ENCODE measurements at regions not wholly inside any gene's neighbourhood (a gene's known extent, or its start where the extent isn't known, plus 50 kb on each side); places are given as distances from the start of the nearest gene placed in this dataset.

DNA sequence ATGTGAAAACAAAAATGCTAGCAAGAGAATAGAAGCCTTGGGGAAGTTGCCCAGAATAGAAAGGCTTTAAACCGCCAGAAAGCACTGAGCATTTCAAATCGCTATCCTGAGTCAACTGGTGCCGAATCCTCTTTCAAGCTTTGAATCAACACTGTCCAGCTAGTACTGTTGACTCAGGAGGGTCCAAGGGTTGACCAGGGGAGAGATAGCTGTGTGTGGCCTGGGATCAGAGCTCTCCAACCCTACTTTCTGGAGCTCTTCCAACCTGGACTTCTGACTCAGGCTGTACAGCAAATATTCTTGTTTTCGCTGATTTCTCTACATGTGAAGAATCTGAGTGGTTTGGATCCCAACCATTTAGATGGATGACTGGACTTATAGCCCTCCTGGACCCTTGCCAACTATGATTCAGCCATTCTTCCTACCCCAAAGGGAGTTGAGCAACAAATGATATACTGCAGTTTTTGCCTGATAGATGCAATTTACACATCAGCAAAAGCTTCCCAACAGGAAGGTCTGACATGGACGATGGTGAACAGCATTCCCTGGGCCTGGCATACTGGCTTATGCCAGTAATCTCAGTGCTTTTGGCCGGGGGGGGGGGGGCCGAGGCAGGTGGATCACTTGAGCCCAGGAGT lies 154.0 kb upstream of the SDK2 start (continued):
- TF ChIP-seq ZHX1 (CRISPR knock-in tag; IDR thresholded peaks at IDR 0.05; ENCODE audit: low read depth) = peak; percentile 60; the same call in 1 of the 2 replicates
- no peak for TF ChIP-seq TCF12 (IDR thresholded peaks at IDR 0.05)
- no peak for TF ChIP-seq TCF12 (CRISPR knock-in tag; IDR thresholded peaks at IDR 0.05)
- TF ChIP-seq, protein P1, sequence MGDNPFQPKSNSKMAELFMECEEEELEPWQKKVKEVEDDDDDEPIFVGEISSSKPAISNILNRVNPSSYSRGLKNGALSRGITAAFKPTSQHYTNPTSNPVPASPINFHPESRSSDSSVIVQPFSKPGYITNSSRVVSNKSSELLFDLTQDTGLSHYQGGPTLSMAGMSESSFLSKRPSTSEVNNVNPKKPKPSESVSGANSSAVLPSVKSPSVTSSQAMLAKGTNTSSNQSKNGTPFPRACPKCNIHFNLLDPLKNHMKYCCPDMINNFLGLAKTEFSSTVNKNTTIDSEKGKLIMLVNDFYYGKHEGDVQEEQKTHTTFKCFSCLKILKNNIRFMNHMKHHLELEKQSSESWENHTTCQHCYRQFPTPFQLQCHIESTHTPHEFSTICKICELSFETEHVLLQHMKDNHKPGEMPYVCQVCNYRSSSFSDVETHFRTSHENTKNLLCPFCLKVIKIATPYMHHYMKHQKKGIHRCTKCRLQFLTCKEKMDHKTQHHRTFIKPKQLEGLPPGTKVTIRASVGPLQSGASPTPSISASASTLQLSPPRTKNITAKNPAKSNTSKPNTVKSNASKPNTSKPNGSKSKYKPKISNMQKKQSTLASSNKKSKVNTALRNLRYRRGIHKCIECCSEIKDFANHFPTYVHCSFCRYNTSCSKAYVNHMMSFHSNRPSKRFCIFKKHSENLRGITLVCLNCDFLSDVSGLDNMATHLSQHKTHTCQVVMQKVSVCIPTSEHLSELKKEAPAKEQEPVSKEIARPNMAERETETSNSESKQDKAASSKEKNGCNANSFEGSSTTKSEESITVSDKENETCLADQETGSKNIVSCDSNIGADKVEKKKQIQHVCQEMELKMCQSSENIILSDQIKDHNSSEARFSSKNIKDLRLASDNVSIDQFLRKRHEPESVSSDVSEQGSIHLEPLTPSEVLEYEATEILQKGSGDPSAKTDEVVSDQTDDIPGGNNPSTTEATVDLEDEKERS (CRISPR knock-in tag; IDR thresholded peaks at IDR 0.05) = no peak; the same call in 1 of the 2 replicates
- TF ChIP-seq ZNF383 (CRISPR knock-in tag; IDR thresholded peaks at IDR 0.05; ENCODE audit: borderline replicate concordance) = no peak
- TF ChIP-seq PLRG1 (conservative IDR thresholded peaks at IDR 0.05) = no peak
- peak; percentile 87; the same call in 1 of the 2 replicates for TF ChIP-seq NFKBIZ (CRISPR knock-in tag; IDR thresholded peaks at IDR 0.05)
- TF ChIP-seq ZNF24 (IDR thresholded peaks at IDR 0.05) = peak; percentile 66
- peak; percentile 31; the same call in 1 of the 2 replicates for TF ChIP-seq ZNF205 (CRISPR knock-in tag; IDR thresholded peaks at IDR 0.05)
- peak; percentile 65 for TF ChIP-seq RBFOX2 (IDR thresholded peaks at IDR 0.05; ENCODE audit: low read depth, low read length)
- no peak for TF ChIP-seq ZNF598 (CRISPR knock-in tag; IDR thresholded peaks at IDR 0.05; ENCODE audit: borderline replicate concordance)
- peak; percentile 71; the same call in 1 of the 2 replicates for TF ChIP-seq MLX (CRISPR knock-in tag; IDR thresholded peaks at IDR 0.05)
- no peak for TF ChIP-seq NCOA1 (CRISPR knock-in tag; IDR thresholded peaks at IDR 0.05)
- no peak for TF ChIP-seq ZNF589 (CRISPR knock-in tag; conservative IDR thresholded peaks at IDR 0.05)
- TF ChIP-seq SMC3 (IDR thresholded peaks at IDR 0.05; ENCODE audit: low read length) = peak; percentile 34
- TF ChIP-seq, protein P2, sequence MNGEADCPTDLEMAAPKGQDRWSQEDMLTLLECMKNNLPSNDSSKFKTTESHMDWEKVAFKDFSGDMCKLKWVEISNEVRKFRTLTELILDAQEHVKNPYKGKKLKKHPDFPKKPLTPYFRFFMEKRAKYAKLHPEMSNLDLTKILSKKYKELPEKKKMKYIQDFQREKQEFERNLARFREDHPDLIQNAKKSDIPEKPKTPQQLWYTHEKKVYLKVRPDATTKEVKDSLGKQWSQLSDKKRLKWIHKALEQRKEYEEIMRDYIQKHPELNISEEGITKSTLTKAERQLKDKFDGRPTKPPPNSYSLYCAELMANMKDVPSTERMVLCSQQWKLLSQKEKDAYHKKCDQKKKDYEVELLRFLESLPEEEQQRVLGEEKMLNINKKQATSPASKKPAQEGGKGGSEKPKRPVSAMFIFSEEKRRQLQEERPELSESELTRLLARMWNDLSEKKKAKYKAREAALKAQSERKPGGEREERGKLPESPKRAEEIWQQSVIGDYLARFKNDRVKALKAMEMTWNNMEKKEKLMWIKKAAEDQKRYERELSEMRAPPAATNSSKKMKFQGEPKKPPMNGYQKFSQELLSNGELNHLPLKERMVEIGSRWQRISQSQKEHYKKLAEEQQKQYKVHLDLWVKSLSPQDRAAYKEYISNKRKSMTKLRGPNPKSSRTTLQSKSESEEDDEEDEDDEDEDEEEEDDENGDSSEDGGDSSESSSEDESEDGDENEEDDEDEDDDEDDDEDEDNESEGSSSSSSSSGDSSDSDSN (CRISPR knock-in tag; IDR thresholded peaks at IDR 0.05) = peak; percentile 71; the same call in 1 of the 2 replicates

Measured in HepG2 (cell line).